NCI-H345 treated with DMSO at 0.1 percent for 48 hours (cell line): ENCODE measurements at regions not wholly inside any gene's neighbourhood (a gene's known extent, or its start where the extent isn't known, plus 50 kb on each side); places are given as distances from the start of the nearest gene placed in this dataset.
A peak's percentile ranks its signal among the peaks of the same experiment; 100 is the strongest.
"Not testable (repeated sequence)": the region's sequence is repeated elsewhere in the genome, so short reads cannot be mapped to it uniquely, and the experiment has no call there.

Experiments
- DNase-seq: peaks from one replicate; lab custom pipeline; 2025; ENCODE audit not compliant: unreplicated experiment; lab: John Stamatoyannopoulos, UW

DNA sequence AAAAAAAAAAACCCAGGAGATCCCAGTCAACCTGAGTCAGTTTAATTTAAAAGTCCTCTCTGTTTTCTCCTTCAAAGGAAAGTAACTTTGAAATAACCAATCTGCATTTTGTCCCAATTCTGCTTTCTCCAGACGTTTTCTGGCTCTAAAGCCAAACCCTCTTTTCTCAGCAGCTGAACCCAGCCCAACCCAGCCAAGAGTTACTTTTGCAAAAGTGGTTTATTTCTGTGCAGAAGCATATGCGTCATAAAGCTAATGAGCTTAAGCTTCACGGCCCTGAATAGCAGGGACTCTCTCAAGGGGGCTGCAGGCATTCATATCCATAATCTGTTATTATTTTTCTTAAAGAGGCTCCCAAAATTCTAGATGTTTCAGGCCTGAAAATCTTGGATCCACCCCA lies 176.6 kb downstream of the GALC start:
- no peak for DNase-seq

DNA sequence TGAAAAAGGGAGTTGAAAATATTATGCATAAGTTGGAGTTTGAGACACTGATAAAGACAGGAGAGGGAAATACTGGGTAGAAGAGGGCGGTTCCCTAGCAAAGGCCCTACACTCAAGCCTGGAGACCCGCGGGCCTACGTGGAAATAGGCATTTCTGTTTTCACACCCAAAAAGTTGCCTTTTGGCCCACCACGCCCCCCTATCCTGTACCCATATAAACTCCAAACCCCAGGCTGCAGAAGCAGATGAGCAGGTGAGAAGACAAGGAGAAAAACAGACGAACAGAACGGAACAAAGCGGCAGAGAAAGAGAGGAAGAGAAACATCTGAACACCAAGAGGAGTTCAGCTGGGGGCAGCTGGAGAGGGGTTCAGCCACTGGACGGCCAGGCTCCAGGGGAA lies 177.9 kb downstream of the GALC start:
- no peak for DNase-seq

DNA sequence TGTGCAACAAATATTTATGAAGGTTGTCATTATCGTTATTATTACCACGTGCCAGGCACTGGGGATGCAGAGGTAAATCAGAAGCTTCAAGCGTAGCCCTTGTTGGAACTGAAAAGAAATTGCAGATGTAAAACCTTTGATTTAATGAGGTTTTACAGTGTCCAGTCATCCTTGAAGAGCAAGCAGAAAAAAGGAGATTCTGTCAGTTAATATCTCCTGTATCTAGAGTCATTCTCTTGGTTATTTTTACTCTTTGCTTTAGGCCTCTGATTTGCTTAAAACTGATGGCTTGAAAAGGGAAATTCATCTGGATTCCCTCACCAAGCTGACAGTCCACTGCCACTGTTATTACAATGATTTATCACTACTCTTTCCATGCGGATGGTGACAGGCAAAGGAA lies 179.3 kb downstream of the GALC start:
- no peak for DNase-seq

DNA sequence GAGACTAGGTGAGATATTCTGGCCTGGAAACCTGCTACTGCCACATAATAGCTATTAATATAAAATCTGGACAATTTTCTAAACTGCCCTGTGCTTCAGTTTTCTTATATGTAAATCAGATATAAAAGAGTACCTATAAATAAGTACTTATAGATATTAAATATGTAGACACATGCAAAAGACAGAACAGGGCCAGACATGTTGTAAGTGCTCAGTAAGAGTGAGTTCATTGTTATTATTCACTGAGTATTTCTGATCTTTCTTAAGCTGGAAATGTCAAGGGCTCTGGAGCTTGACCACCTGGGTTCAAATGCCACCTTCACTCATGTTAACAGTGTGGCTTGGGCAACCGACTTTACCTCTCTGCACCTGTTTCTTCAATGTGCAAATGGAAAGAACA lies 179.8 kb downstream of the GALC start:
- no peak for DNase-seq

DNA sequence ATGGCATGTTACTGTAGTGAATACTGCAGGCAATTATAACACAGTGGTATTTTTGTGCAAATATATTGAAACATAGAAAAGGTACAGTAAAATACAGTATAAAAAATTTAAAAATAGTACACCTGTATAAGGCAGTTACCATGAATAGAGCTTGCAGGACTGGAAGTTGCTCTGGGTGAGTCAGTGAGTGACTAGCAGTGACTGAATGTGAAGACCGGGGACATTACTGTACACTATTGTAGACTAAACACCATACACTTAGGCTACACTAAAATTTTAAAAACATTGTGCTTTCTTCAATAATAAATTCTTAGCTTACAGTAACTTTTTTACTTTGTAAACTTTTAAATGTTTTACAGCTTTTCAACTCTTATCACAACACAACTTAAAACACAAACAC lies 181.7 kb downstream of the GALC start:
- no peak for DNase-seq

DNA sequence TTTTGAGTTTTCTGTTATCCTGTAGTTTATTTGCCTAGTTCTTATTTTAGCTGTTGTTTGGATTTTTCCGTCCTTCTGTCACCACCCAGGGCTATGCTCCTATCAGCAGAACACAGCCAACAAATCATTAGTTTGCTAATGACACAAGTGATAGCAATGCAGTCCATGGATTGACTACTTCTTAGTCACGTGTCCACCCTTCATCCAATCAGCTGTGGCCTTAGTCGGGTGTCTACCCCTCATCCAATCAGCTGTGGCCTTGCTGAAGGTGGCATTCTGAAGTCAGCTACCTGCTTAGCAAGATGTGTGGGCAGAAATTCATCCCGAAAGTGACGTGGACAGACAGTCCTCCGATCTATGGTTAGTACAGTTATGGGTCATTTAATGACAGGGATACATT lies 182.3 kb downstream of the GALC start:
- DNase-seq: no peak

DNA sequence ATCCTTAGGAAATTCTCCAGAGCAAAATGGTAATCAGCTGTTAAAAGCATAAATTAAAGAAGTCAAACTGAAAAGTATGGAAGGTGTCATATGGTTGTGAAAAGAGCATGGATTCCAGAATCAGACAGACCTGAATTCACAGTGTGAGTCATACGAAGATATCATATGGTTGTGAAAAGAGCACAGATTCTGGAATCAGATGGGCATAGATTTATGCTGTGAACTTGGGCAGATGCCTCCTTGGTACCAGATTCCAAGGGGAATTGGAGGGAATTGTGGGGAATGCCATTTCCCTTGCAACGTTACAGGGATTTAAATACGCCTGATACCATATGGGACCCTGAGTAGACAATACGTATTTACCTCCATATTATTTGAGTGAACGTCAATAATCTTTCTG lies 183.7 kb downstream of the GALC start:
- no peak for DNase-seq

DNA sequence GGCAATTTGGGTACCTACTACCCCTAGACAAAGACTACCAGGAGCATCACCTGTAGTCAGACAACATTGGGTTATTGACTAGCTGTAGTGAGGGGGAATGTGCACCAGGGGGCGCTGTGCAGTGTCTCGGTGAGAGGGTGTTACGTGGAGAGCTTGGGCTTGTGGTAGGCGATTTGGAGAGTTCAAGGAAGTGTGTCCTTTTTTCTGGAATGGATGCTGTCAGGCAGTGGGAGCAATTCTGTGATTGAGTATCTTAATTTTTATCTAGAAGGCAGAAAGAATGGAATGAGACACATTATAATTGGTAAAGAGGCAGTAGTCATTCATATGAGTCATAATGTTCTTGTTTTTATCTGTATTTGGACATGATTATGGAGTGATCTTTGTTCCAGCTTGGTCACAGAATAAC lies 187.7 kb downstream of the GALC start:
- no peak for DNase-seq

DNA sequence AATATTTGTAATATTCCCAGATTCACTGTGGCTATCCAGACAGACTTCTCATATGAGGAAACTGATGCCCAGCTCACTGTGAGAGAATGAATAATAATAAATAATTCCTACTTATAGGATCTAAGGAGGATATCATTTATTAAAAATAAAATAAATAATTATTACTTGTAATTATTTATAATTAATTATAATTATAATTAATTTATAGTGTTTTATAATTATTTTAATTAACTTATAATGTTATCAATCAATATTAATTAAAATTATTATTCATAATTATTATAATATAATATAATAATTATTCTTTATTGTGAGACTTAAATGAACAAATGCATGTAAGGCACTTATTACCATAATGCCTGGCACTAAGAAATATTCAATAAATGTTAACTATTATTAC lies 192.8 kb downstream of the GALC start:
- DNase-seq: no peak

DNA sequence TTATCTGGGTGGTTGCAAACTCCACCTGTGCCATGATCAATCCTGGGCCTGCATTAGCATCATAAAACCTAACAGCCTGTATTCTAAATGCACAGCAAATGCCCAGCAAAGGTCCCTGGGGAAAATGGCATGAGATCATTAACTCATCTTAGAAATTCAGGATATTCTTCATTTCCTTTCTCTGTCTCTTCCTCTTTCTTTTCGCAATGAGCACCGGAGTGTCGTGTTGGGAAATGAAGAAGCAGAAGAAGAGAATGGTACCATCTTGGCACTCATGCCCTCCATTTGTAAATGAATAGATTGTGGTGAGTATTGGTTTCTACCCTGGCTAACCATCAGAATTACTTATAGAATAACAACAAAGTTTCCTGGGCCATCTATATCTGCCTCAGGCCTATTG lies 193.6 kb downstream of the GALC start:
- DNase-seq: no peak

DNA sequence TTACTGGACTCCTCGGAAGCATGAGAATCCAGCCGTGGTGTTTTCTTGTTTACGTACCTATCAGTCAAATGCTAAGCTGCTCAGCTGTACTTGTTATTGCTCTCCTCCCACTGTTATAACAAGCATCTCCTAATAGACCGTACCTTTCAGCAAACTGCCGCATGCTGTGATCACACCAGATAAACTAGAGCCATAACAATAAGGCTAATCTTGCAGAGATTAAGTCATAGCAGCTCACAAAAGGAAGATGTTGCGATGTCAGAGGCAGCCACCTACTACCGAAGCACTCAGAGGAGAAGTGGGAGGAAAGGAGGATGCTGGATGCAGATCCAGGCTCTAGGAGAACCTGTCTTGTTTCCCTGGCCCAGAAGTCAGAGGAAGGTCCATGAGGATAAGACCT lies 196.0 kb downstream of the GALC start:
- DNase-seq: peak; percentile 44

DNA sequence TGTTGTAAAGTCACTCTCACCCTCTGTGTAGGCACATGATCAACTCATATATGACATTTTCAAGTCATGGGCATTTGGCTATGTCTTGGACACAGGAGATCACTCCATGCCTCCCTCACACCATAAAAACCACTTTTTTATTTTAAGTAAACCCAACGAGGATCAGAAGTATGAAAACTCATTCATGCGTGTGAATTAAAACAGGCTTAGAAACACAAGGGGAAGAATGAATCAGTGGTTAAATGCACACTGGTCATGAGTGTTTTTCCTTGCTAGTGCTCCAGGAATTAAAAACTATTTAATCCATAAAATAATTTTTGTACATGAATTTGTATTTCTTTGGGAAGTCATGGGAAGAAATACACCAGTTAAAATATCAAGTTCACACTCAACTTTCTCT lies 198.4 kb downstream of the GALC start:
- no peak for DNase-seq

DNA sequence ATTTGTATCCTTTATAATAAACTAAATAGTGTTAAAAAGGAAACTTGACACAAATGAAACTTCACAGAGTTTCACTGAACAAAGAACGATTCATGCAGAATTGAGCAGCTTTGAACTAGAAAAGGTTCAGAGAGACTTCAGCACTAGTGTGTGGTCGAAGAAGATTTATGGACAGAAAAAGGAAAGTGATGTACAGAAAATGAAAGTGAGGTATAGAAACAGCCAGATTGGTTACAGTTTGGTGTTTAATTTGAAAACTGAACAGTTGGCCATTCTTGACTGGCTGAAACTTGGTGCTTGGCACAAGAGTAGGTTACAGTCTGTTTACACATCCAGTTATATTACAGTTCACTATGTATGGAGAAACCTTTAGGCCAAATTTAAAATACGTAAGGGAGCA lies 207.1 kb downstream of the GALC start:
- no peak for DNase-seq

DNA sequence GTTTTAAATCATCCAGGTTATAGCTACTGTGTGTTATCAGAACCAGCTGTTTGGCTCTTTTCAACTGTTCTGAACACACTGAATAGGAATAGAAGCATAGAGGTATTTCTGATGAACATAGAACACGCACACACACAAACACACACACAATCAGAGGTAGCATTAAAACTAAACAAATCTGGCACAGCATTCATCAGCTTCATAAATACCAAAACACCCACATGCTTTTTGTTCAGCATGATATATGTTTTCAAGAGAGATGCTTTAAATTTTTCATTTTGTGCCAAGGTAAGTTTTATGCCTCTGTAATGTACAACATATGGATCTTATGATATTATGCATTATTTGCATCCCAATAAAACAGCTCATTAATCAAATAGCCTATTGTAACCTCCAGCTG lies 208.6 kb downstream of the GALC start:
- DNase-seq: no peak

DNA sequence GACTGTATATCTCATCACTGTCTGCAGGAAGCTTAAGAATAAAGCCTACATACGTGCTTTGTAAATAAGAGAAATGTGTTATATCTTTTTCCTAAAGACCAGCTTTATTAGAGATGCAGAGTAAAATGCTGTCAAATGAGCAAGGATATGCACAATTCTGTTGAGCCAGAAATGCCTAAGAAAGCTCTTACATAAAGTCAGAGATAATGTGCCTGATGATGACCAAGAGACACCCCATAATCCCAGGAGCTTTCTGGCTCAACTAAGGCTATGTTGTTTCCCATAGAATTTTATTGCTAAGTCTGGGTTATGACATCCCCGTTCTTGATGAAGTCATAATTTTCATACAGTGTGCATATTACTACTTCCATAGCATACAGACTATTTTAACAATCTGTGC lies 209.9 kb downstream of the GALC start:
- DNase-seq: no peak

DNA sequence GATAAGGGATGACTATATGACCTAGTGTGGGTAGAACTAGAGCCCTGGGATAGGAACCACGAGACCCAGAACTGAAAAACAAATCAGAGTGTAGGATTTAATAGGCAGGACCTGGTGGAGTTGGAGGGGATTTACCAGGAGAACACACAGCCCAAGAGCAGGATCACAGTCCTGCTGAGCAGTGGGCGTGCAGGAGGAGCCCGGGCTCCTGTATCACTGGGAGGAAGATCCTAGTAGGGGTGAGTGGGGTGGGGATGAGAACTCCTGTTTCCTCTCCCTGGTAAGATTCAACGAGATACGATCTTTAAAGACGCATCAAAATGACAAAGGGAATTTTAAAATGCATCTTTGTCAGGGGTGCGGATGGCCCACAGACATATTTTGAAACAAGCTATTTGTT lies 220.1 kb downstream of the GALC start:
- DNase-seq: no peak

DNA sequence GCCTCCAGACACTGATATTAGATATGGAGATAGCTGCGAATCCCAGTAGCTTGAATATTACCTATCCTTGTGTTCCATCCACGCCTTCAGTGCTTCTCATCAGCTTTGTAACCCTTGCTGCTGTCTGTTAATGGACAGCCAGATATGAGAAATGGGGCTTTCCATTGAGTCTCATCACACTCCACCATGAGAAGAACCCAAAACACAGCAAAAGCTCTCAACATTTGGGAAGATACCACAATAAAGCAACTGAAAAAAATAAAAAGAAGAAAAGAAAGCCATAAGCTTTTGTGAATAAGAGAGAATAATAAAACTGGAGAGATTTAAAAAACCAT lies 225.4 kb downstream of the GALC start:
- no peak for DNase-seq

DNA sequence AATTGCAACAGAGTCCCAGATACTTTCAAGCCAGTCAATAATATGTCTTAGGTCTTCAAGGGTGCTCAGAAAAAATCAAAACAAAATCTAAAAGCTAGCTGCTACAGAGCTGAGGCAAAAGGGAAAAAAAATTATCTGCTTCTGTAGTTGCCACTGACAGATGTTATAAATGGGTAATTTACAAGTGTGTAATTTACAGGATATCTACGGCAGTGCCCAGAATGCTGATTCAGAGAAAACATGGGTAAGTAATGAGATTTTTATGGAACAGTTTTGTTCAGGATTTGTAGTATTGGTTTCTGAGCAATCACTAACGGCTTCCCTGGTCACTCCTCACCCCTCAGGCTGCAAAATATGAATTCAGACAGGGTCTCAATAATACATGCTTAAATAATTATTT lies 234.1 kb downstream of the GALC start:
- no peak for DNase-seq

DNA sequence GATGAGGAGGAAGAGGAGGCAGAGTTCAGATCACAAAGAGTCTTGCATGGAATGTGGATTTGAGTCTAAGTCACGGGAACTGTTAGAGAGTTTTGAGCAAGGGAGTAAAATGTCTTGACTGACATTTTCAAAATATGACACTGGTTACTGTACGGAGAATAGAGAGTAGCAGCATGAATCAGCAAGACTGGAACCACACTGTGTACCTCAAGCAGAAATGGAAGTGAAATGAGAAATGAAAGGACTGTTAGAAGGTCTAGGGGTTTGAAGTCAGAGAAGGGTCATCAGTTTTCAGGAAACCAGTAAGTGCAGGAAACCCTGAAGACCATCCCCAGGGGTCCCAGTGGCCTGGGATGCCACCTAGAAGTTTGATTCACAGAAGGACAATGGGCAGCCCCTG lies 236.3 kb downstream of the GALC start:
- DNase-seq: no peak

DNA sequence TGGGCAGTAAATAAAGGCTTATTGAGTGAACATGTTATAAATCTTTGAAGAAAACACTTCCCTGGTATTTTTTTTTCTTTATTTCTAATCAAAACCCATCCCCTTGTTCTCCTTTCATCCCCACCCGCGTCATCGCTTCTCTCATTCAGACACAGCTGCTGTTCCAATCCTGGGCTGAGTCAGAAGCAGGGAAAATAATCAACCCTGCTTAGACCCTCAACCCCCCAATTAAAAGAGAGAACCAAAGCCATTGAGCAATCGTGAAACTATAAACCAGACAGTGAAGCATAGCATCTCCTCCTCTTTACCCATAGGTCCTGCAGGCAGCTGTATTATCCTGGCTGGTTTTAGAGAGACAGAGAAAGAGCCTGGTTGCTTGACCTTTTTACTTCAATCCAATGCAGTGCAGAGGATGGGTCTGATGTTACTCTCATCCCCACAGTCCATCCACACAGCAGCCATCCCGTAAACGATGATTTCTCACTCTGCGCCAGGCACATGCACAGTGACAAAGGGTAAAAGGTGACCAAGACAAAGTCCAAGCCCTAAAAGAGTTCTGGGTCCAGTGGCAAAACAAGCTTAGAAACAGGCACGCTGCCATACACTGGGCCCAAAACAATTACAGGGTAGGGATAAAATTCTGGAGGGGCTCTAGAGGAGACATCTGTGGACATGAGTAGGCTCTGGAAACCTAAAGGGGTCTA lies 238.3 kb downstream of the GALC start:
- no peak for DNase-seq

DNA sequence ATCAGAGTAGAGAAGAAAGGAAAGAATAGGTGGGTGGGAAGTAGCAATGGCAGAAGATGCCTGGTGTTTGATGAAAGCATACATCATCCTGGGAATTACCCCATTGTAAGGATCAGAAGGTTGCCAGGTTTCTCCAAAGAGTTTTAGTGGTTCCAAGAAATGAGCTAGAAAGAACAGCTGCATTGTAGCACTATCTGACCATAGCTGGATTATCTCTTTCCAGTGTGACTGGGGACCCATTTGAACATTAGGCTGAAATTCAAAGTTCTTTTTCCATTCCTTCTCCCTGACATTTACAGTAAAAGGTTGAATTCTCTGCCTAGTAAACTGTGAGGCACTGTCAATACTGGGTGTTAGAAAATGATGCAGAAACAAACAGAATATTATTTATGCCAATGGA lies 244.4 kb downstream of the GALC start:
- DNase-seq: no peak

DNA sequence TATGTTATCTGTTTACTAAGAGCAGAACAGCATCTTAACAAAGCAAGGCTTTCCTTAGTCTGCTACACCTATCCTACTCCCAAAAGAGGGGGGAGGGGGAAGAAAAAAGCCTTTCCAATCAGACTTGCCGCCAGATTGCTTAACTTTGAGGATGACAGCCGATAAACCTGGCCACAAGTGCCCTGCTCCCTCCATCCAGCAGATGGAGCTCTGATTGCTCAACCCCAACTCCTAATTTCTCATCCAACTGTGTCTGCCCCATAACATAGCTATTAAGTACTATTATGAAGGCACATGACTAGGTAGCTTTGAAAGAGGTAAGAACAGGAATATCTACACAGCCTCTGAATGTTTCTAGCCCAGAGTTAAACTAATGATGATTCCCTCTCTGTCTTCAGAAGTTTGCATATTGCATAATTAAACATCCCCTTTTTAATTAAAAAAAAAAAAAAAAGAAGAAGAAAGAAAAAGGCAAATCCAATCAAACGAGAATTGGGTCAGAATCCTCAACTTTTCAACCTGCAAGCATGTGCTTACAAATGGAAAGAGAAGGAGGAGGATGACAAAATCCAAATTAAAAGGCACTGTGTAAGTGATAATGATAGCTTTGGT lies 247.4 kb downstream of the GALC start:
- DNase-seq: peak; percentile 4

DNA sequence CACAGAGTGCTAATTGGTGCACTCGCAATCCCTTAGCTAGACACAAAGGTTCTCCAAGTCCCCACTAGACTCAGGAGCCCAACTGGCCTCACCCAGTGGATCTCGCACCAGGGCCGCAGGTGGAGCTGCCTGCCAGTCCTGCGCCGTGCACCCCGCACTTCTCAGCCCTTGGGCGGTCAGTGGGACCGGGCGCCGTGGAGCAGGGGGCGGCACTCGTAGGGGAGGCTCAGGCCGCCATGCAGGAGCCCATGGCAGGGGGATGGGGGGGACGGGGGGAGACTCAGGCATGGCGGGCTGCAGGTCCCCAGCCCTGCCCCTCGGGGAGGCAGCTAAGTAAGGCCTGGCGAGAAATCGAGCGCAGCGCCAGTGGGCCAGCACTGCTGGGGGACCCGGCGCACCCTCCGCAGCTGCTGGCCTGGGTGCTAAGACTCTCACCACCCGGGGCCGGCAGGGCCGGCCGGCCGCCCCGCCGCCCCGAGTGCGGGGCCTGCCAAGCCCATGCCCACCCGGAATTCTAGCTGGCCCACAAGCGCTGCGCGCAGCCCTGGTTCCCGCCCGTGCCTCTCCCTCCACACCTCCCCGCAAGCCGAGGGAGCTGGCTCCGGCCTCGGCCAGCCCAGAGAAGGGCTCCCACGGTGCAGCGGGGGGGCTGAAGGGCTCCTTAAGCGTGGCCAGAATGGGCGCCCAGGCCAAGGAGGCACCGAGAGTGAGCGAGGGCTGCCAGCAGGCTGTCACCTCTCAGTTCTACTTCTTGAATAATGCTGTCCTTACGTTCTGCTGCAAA lies 258.2 kb downstream of the GALC start:
- not testable (repeated sequence) for DNase-seq
